Suprapubic skin (tissue), 4 donors: ENCODE measurements at regions not wholly inside any gene's neighbourhood (a gene's known extent, or its start where the extent isn't known, plus 50 kb on each side); places are given as distances from the start of the nearest gene placed in this dataset.

ENCODE experiments used
- DNase-seq, 2 donors: peaks; one replicate each; pipeline ENCODE4 v3.0.0-alpha.2; 2019; ENCODE audit warnings: low spot score in 2 of 2
- H3K27ac ChIP-seq: fragments of 200-600 bp; sonication (generic); one replicate; pipeline ENCODE4 v1.5.1; 2019
- H3K27me3 ChIP-seq: fragments of 200-600 bp; sonication (generic); one replicate; pipeline ENCODE4 v1.5.1; 2019
- H3K36me3 ChIP-seq: fragments of 200-600 bp; sonication (generic); one replicate; pipeline ENCODE4 v1.5.1; 2019
- H3K4me1 ChIP-seq: fragments of 200-600 bp; sonication (generic); one replicate; pipeline ENCODE4 v1.5.1; 2019
- H3K4me3 ChIP-seq: fragments of 200-600 bp; sonication (generic); one replicate; pipeline ENCODE4 v1.5.1; 2019; ENCODE audit warnings: mild to moderate bottlenecking
- H3K9me3 ChIP-seq: fragments of 200-600 bp; sonication (generic); one replicate; pipeline ENCODE4 v1.5.1; 2019
- CTCF ChIP-seq, 2 donors: fragments of 200-600 bp in 1 of 2; fragments of 450-650 bp in 1 of 2; sonication (generic) in 1 of 2; IDR thresholded peaks; one replicate each; pipeline ENCODE4 v1.5.1; 2016 to 2019; ENCODE audit warnings: antibody characterized with exemption in 2 of 2, mild to moderate bottlenecking in 1 of 2, moderate library complexity in 1 of 2
- EP300 ChIP-seq: sonication (generic); formaldehyde crosslinking; IDR thresholded peaks from one replicate; pipeline ENCODE4 v1.6.1; 2017; ENCODE audit warnings: antibody characterized with exemption
- POLR2A ChIP-seq, 2 donors: fragments of 450-650 bp; IDR thresholded peaks; one replicate each; pipeline ENCODE4 v1.6.1; 2017; ENCODE audit warnings: antibody characterized with exemption in 2 of 2, mild to moderate bottlenecking in 2 of 2, moderate library complexity in 2 of 2
- POLR2AphosphoS5 ChIP-seq, 3 donors: sonication (generic); formaldehyde crosslinking; IDR thresholded peaks; one replicate each; pipeline ENCODE4 v1.6.1; 2017; ENCODE audit warnings: antibody characterized with exemption in 3 of 3
- WGBS: methylation state at CpG from one replicate; pipeline ENCODE4 v1.1.5; 2018; 5-methylcytosine and 5-hydroxymethylcytosine counted together

- WGBS: 66% methylated on average over 4 of the region's 4 CpGs
- DNase-seq: no peak
- no peak overlapping the region for H3K4me3 ChIP-seq
- TF ChIP-seq POLR2A (IDR thresholded peaks at IDR 0.05) (no peak), POLR2AphosphoS5 (IDR thresholded peaks at IDR 0.05) (no peak), CTCF (IDR thresholded peaks at IDR 0.05) (no peak), EP300 (no peak)
- H3K4me1 ChIP-seq: peaks cover 31% of the 10 kb centered on the region
- no peaks in the 10 kb centered on the region for H3K9me3 ChIP-seq
- no peaks in the 10 kb centered on the region for H3K27me3 ChIP-seq
- H3K27ac ChIP-seq: no peak overlapping the region
- no peaks in the 10 kb centered on the region for H3K36me3 ChIP-seq
Observed at GRCh38 chr15:69808756-69809155, 289.0 kb downstream of the TLE3 start.

GRCh38 chr15:69809421-69809820 is 288.3 kb downstream of the TLE3 start:
- DNase-seq: no peak
- TF ChIP-seq POLR2AphosphoS5 (IDR thresholded peaks at IDR 0.05): no peak
- no peak for TF ChIP-seq EP300
- Histone ChIP-seq H3K4me3 (no peak overlapping the region), H3K27me3 (no peaks in the 10 kb centered on the region), H3K36me3 (no peaks in the 10 kb centered on the region), H3K4me1 (peaks cover 31% of the 10 kb centered on the region), H3K27ac (no peak overlapping the region), H3K9me3 (no peaks in the 10 kb centered on the region)
- WGBS: 86% methylated on average over 2 of the region's 2 CpGs

DNA sequence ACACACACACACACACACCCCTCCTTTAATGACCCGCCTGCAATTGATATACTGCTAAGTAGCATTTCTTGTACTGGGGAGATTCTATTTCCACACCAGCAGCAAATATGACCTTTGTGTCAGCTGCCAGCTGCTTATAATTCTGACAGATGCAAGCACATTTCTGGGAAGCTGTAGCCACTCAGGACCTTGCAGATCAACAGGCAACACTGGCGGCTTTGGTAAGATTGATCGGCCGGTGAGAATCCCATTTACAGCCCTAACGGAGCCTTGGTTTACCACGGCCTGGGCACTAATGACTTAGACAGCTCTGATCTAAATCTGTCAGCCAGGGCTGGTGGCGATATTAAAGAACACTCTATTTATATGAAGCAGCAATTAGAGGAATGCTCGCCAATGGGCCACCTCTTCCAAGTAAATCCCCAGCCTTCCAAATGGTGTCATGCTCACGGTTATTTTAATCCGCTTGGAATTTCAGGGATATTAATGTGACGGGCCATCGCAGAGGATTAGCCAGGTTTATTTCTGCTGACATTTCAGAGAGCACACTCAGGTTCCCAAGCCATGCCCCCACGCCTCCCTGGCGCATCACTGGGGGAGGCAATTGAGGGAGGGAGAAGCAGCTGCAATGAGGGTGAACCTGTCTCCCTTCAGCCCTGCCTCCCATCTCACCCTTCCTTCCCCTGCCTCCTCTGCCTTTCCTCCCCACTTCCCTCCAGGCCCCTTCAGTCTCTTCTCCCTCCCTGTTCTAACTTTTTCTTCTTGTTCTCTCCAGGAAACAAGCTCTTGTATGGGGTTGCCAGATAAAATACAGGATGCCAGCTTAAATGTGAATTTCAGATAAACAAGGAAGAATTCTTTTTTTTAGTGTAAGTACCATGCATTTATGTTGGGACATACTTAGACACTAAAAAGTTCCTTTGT is 287.0 kb downstream of the TLE3 start:
- 90% methylated on average over 12 of the region's 14 CpGs for WGBS
- Histone ChIP-seq H3K27me3 (no peaks in the 10 kb centered on the region), H3K36me3 (no peaks in the 10 kb centered on the region), H3K4me1 (peaks cover 26% of the 10 kb centered on the region), H3K9me3 (no peaks in the 10 kb centered on the region), H3K27ac (no peak overlapping the region), H3K4me3 (no peak overlapping the region)
- DNase-seq: no peak
- TF ChIP-seq POLR2A (IDR thresholded peaks at IDR 0.05): no peak
- TF ChIP-seq EP300: no peak
- no peak for TF ChIP-seq POLR2AphosphoS5 (IDR thresholded peaks at IDR 0.05)
- no peak for TF ChIP-seq CTCF (IDR thresholded peaks at IDR 0.05)

GRCh38 chr15:69812861-69813261 is 284.9 kb downstream of the TLE3 start:
- no peak for DNase-seq
- no peaks in the 10 kb centered on the region for H3K36me3 ChIP-seq
- no peak overlapping the region for H3K4me3 ChIP-seq
- peaks cover 10% of the 10 kb centered on the region for H3K4me1 ChIP-seq
- WGBS: 38% methylated on average over 20 of the region's 20 CpGs
- H3K27ac ChIP-seq: no peak overlapping the region
- TF ChIP-seq POLR2A (IDR thresholded peaks at IDR 0.05): no peak
- TF ChIP-seq CTCF (IDR thresholded peaks at IDR 0.05): no peak
- no peak for TF ChIP-seq EP300
- no peak for TF ChIP-seq POLR2AphosphoS5 (IDR thresholded peaks at IDR 0.05)
- no peaks in the 10 kb centered on the region for H3K27me3 ChIP-seq
- H3K9me3 ChIP-seq: no peaks in the 10 kb centered on the region

DNA sequence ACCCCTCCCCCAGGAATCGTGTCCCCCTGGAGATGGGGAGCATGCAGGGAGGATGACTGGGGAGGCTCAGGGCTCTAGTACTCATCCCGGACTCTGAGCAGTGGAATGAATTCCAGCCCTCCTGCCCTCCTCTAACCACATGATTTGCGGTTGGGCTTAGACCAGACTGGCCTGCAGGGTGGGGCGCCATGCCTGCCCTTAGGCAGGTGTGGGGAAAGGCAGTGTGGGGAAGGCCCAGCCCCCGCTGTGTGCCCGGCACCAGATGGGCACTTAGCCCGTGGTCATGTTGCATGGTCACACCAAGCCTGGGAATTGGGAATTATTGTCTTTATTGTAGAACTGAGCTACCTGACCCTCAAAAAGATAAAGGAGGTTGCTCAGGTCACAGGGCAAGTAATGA is 283.8 kb downstream of the TLE3 start:
- no peak overlapping the region for H3K27ac ChIP-seq
- peaks cover 9% of the 10 kb centered on the region for H3K4me1 ChIP-seq
- H3K4me3 ChIP-seq: no peak overlapping the region
- 67% methylated on average over 6 of the region's 7 CpGs for WGBS
- no peak for TF ChIP-seq CTCF (IDR thresholded peaks at IDR 0.05)
- no peak for TF ChIP-seq EP300
- TF ChIP-seq POLR2AphosphoS5 (IDR thresholded peaks at IDR 0.05): no peak
- no peak for TF ChIP-seq POLR2A (IDR thresholded peaks at IDR 0.05)
- DNase-seq: no peak
- no peaks in the 10 kb centered on the region for H3K36me3 ChIP-seq
- H3K27me3 ChIP-seq: no peaks in the 10 kb centered on the region
- H3K9me3 ChIP-seq: no peaks in the 10 kb centered on the region
